PC-3 (cell line): ENCODE measurements at regions not wholly inside any gene's neighbourhood (a gene's known extent, or its start where the extent isn't known, plus 50 kb on each side); places are given as distances from the start of the nearest gene placed in this dataset.

Experiments
- EZH2 ChIP-seq: fragments of 300-600 bp; sonication (generic); IDR thresholded peaks from one replicate; pipeline ENCODE4 v1.6.1; 2017; ENCODE audit warnings: antibody characterized with exemption, mild to moderate bottlenecking, low read length; ENCODE audit not compliant: unreplicated experiment
- TF ChIP-seq, protein P1 (sequence below): fragments of 300-600 bp; sonication (generic); conservative IDR thresholded peaks from 2 replicates; pipeline ENCODE4 v1.5.1; 2017; ENCODE audit warnings: antibody characterized with exemption, low read depth, mild to moderate bottlenecking, low read length

DNA sequence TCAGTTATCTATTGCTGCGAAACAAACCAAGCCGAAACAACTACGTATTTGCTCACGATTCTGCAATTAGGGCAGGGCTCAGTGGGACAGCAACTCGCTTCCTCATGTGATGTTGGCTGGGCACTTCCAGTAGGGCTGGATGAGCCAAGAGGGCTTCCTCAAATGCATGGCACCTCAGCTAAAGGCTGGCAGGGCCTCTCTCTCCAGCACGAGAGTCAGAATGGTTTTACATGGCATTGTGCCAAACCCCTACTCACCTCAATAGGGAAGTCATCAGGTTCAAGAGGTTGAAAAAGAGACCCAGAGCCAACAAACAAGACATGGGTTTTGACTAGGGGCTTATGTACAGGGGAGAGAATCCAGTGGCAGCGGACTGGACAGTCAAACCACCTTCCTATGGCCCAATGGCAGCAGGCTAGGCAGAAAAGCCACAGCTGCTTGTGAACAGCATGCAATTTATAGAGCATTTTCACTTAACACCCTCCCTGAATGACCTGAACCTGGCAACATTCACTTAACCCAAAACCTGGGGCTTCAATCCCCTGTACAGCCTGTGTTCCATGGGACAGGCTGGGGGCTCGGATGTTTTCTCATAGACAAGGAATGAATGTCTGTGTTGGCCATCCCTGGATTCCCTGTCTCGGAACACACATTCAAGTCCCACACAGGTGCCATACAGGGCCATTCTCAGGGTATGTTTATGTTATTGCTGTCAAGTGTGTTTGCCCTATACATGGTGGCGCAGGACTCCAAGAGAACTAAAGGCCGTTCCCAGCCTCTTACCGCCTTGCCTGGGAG, 154.2 kb upstream of the NAV2 start:
- TF ChIP-seq, protein P1, sequence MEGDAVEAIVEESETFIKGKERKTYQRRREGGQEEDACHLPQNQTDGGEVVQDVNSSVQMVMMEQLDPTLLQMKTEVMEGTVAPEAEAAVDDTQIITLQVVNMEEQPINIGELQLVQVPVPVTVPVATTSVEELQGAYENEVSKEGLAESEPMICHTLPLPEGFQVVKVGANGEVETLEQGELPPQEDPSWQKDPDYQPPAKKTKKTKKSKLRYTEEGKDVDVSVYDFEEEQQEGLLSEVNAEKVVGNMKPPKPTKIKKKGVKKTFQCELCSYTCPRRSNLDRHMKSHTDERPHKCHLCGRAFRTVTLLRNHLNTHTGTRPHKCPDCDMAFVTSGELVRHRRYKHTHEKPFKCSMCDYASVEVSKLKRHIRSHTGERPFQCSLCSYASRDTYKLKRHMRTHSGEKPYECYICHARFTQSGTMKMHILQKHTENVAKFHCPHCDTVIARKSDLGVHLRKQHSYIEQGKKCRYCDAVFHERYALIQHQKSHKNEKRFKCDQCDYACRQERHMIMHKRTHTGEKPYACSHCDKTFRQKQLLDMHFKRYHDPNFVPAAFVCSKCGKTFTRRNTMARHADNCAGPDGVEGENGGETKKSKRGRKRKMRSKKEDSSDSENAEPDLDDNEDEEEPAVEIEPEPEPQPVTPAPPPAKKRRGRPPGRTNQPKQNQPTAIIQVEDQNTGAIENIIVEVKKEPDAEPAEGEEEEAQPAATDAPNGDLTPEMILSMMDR: no peak
- TF ChIP-seq EZH2: no peak
